IMR-90 (cell line): ENCODE measurements at regions not wholly inside any gene's neighbourhood (a gene's known extent, or its start where the extent isn't known, plus 50 kb on each side); places are given as distances from the start of the nearest gene placed in this dataset.

Experiments used
- MAZ ChIP-seq: IDR thresholded peaks from 2 replicates; pipeline ENCODE4 v1.6.1; 2012; ENCODE audit warnings: low read depth, mild to moderate bottlenecking, low read length, improper control_type of control experiment, moderate library complexity, borderline replicate concordance
- POLR2A ChIP-seq: IDR thresholded peaks from 2 replicates; pipeline ENCODE4 v1.6.1; 2012; ENCODE audit warnings: mild to moderate bottlenecking, low read depth, low read length
- RCOR1 ChIP-seq: IDR thresholded peaks from 2 replicates; pipeline ENCODE4 v1.6.1; 2012; ENCODE audit warnings: mild to moderate bottlenecking, low read length, improper control_type of control experiment; ENCODE audit not compliant: insufficient replicate concordance
- RFX5 ChIP-seq: IDR thresholded peaks from 2 replicates; pipeline ENCODE4 v1.8.0; 2012; ENCODE audit warnings: low read depth, mild to moderate bottlenecking, low read length, moderate library complexity
- SMC3 ChIP-seq: fragments of 150-350 bp; IDR thresholded peaks from 2 replicates; pipeline ENCODE4 v1.6.1; 2016; ENCODE audit warnings: low read depth, mild to moderate bottlenecking, antibody characterized with exemption, low read length, moderate library complexity
- TF ChIP-seq, protein P1 (sequence below): conservative IDR thresholded peaks from 2 replicates; pipeline ENCODE4 v1.5.1; 2012; ENCODE audit warnings: mild to moderate bottlenecking, low read depth, low read length, improper control_type of control experiment
- TF ChIP-seq, protein P2 (sequence below): fragments of 150-350 bp; IDR thresholded peaks from 2 replicates; pipeline ENCODE4 v1.6.1; 2017; ENCODE audit warnings: mild to moderate bottlenecking, antibody characterized with exemption, low read length, low read depth
- TF ChIP-seq, protein P3 (sequence below): fragments of 150-350 bp; IDR thresholded peaks from 2 replicates; pipeline ENCODE4 v1.6.1; 2016; ENCODE audit warnings: low read depth, mild to moderate bottlenecking, low read length, moderate library complexity, borderline replicate concordance

DNA sequence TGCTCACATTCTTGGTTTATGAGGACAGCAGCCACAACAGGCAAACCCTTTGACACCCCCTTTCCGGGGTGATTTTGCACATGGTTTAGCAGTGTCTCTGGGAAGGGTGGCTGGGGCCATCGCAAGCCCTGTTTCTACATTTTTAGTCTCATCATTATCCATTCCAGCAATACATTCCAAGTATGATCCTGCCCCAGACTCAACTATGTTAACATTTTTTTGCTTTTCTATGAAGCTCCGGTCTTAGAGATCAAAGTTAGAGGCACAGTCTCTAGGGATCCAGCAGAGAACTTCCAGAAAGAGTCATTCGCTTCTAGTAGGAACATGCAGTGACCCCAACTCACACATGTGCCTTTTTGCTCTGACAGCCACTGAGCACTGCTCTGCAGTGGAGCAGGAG, 130.9 kb downstream of the TBX5 start:
- no peak for TF ChIP-seq RFX5
- TF ChIP-seq, protein P1, sequence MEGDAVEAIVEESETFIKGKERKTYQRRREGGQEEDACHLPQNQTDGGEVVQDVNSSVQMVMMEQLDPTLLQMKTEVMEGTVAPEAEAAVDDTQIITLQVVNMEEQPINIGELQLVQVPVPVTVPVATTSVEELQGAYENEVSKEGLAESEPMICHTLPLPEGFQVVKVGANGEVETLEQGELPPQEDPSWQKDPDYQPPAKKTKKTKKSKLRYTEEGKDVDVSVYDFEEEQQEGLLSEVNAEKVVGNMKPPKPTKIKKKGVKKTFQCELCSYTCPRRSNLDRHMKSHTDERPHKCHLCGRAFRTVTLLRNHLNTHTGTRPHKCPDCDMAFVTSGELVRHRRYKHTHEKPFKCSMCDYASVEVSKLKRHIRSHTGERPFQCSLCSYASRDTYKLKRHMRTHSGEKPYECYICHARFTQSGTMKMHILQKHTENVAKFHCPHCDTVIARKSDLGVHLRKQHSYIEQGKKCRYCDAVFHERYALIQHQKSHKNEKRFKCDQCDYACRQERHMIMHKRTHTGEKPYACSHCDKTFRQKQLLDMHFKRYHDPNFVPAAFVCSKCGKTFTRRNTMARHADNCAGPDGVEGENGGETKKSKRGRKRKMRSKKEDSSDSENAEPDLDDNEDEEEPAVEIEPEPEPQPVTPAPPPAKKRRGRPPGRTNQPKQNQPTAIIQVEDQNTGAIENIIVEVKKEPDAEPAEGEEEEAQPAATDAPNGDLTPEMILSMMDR = no peak
- TF ChIP-seq POLR2A = no peak
- TF ChIP-seq MAZ = no peak
- no peak for TF ChIP-seq RCOR1
- TF ChIP-seq, protein P2, sequence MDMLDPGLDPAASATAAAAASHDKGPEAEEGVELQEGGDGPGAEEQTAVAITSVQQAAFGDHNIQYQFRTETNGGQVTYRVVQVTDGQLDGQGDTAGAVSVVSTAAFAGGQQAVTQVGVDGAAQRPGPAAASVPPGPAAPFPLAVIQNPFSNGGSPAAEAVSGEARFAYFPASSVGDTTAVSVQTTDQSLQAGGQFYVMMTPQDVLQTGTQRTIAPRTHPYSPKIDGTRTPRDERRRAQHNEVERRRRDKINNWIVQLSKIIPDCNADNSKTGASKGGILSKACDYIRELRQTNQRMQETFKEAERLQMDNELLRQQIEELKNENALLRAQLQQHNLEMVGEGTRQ = no peak
- no peak for TF ChIP-seq SMC3
- TF ChIP-seq, protein P3, sequence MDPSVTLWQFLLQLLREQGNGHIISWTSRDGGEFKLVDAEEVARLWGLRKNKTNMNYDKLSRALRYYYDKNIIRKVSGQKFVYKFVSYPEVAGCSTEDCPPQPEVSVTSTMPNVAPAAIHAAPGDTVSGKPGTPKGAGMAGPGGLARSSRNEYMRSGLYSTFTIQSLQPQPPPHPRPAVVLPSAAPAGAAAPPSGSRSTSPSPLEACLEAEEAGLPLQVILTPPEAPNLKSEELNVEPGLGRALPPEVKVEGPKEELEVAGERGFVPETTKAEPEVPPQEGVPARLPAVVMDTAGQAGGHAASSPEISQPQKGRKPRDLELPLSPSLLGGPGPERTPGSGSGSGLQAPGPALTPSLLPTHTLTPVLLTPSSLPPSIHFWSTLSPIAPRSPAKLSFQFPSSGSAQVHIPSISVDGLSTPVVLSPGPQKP = no peak
